ENCODE measurements at regions not wholly inside any gene's neighbourhood (a gene's known extent, or its start where the extent isn't known, plus 50 kb on each side); places are given as distances from the start of the nearest gene placed in this dataset.

DNA sequence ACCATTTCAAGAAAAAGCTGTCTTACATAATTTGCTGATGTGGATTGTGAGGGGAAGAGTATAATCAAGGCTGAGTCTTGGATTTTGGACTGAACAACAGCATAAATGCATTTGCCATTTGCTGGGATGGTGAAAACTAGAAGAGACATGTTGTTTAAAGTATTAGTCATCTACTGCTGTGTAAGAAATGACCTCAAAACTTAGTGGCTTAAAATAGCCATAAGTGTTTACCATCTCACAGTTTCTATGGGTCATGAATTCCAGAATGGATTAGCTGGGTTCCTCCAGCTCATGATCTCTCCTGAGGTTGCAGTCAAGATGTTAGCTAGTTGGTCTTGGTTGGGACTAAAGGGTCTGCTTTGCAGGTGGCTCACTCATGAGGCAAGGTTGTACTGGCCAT, 66.2 kb downstream of the SCN11A start:
- POLR2A ChIA-PET (ENCODE audit: partially characterized antibody) = no interaction called here
- DNase-seq (ENCODE audit: low read depth in 1 of 2, low spot score in 2 of 2) (no peak), FAIRE-seq (no peak)
- no peak overlapping the region for H4K91ac ChIP-seq (replicated peaks; ENCODE audit: insufficient read length, low read length)
- H3K9me3 ChIP-seq (ENCODE audit: insufficient read depth in 2 of 2, low read depth in 1 of 2, low read length in 1 of 2) = no peaks in the 10 kb centered on the region; a peak in 1 of 4 replicates
- no peaks in the 10 kb centered on the region; the same call in 1 of the 2 replicates for H3K23me2 ChIP-seq (ENCODE audit: low read depth, low read length)
- H3K14ac ChIP-seq (ENCODE audit: insufficient read length) = no peak overlapping the region
- H3K9ac ChIP-seq (replicated peaks in 1 of 4; ENCODE audit: extremely low read depth in 1 of 4, low read depth in 3 of 4, low read length in 3 of 4) = no peak overlapping the region
- no peak overlapping the region for H2BK15ac ChIP-seq (ENCODE audit: low read length)
- no peak overlapping the region for H3K4me3 ChIP-seq (ENCODE audit: extremely low read depth in 1 of 4, insufficient read depth in 2 of 4, low read depth in 3 of 4, low read length in 4 of 4)
- no peak overlapping the region for H2AK5ac ChIP-seq (ENCODE audit: low read depth, low read length)
- no peak overlapping the region for H4K5ac ChIP-seq (ENCODE audit: insufficient read length, low read depth, low read length)
- H2BK20ac ChIP-seq (ENCODE audit: low read length) = no peak overlapping the region
- no peaks in the 10 kb centered on the region for H3K27me3 ChIP-seq (replicated peaks in 1 of 4; ENCODE audit: control insufficient read depth in 3 of 4, extremely low read depth in 1 of 4, insufficient read depth in 3 of 4, low read length in 3 of 4)
- no peak overlapping the region for H2BK120ac ChIP-seq (replicated peaks; ENCODE audit: low read depth, low read length)
- no peak overlapping the region for H2AFZ ChIP-seq (ENCODE audit: low read length)
- H4K8ac ChIP-seq (ENCODE audit: extremely low read depth, insufficient read depth, low read length) = no peak overlapping the region
- H2BK5ac ChIP-seq (ENCODE audit: low read depth, low read length) = no peak overlapping the region
- no peak overlapping the region for H3K56ac ChIP-seq (replicated peaks; ENCODE audit: insufficient read length, low read depth, low read length)
- no peak overlapping the region for H3K18ac ChIP-seq (ENCODE audit: extremely low read depth, low read length)
- CTCF ChIA-PET (ENCODE audit: partially characterized antibody) = interaction anchor here (0.6 to 5.0 kb wide), 8 partner anchors 9 to 330 kb away, joined by 3 to 26 read pairs (median 3); no protein-coding TSS in a partner anchor
- H3K23ac ChIP-seq (ENCODE audit: insufficient read length) = no peak overlapping the region
- no peak overlapping the region for H3K27ac ChIP-seq (ENCODE audit: low read depth, low read length)
- H3K79me1 ChIP-seq (ENCODE audit: low read depth, low read length) = no peaks in the 10 kb centered on the region
- no peak overlapping the region for H3K4ac ChIP-seq (replicated peaks; ENCODE audit: insufficient read length, low read depth, low read length)
- H3K79me2 ChIP-seq (ENCODE audit: control insufficient read depth in 1 of 2, insufficient read depth in 2 of 2, low read length in 2 of 2) = no peaks in the 10 kb centered on the region
- no peaks in the 10 kb centered on the region for H3K36me3 ChIP-seq (ENCODE audit: control insufficient read depth in 2 of 4, insufficient read depth in 4 of 4, low read length in 3 of 4)
- H4K20me1 ChIP-seq (replicated peaks in 1 of 2; ENCODE audit: control insufficient read depth in 1 of 2, insufficient read depth in 2 of 2, low read length in 2 of 2) = no peaks in the 10 kb centered on the region
- H3K4me1 ChIP-seq (replicated peaks in 1 of 4; ENCODE audit: control insufficient read depth in 3 of 4, insufficient read depth in 4 of 4, low read length in 3 of 4) = peaks cover 3 to 9% (median 5%) of the 10 kb centered on the region in 4 experiments; a peak in 6 of 7 replicates
- H2BK12ac ChIP-seq (ENCODE audit: low read depth, low read length) = no peak overlapping the region
- H3K4me2 ChIP-seq (ENCODE audit: insufficient read depth in 1 of 2, low read depth in 2 of 2, low read length in 2 of 2) = no peak overlapping the region
- TF ChIP-seq RBBP5 (IDR thresholded peaks at IDR 0.05; ENCODE audit: borderline replicate concordance, low read depth, low read length) = no peak
- TF ChIP-seq, protein P1, sequence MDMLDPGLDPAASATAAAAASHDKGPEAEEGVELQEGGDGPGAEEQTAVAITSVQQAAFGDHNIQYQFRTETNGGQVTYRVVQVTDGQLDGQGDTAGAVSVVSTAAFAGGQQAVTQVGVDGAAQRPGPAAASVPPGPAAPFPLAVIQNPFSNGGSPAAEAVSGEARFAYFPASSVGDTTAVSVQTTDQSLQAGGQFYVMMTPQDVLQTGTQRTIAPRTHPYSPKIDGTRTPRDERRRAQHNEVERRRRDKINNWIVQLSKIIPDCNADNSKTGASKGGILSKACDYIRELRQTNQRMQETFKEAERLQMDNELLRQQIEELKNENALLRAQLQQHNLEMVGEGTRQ (IDR thresholded peaks at IDR 0.05; ENCODE audit: low read length) = no peak
- no peak for TF ChIP-seq SP2 (IDR thresholded peaks at IDR 0.05; ENCODE audit: low read length)
- TF ChIP-seq, protein P2, sequence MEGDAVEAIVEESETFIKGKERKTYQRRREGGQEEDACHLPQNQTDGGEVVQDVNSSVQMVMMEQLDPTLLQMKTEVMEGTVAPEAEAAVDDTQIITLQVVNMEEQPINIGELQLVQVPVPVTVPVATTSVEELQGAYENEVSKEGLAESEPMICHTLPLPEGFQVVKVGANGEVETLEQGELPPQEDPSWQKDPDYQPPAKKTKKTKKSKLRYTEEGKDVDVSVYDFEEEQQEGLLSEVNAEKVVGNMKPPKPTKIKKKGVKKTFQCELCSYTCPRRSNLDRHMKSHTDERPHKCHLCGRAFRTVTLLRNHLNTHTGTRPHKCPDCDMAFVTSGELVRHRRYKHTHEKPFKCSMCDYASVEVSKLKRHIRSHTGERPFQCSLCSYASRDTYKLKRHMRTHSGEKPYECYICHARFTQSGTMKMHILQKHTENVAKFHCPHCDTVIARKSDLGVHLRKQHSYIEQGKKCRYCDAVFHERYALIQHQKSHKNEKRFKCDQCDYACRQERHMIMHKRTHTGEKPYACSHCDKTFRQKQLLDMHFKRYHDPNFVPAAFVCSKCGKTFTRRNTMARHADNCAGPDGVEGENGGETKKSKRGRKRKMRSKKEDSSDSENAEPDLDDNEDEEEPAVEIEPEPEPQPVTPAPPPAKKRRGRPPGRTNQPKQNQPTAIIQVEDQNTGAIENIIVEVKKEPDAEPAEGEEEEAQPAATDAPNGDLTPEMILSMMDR (IDR thresholded peaks at IDR 0.05; ENCODE audit: control extremely low read depth in 1 of 3, insufficient read depth in 1 of 3, low read depth in 1 of 3, low read length in 3 of 3) = no peak
- TF ChIP-seq NANOG (IDR thresholded peaks at IDR 0.05; ENCODE audit: insufficient read depth, low read depth, low read length, poor library complexity, severe bottlenecking) = no peak
- no peak for TF ChIP-seq SUZ12 (IDR thresholded peaks at IDR 0.05; ENCODE audit: low read length)
- TF ChIP-seq TAF7 (optimal IDR thresholded peaks at IDR 0.05; ENCODE audit: borderline replicate concordance, low read depth, low read length) = no peak
- no peak for TF ChIP-seq HDAC2 (IDR thresholded peaks at IDR 0.05; ENCODE audit: borderline replicate concordance in 1 of 2, low read depth in 2 of 2, low read length in 2 of 2)
- TF ChIP-seq, protein P3, sequence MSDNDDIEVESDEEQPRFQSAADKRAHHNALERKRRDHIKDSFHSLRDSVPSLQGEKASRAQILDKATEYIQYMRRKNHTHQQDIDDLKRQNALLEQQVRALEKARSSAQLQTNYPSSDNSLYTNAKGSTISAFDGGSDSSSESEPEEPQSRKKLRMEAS (IDR thresholded peaks at IDR 0.05) = no peak
- no peak for TF ChIP-seq ASH2L (IDR thresholded peaks at IDR 0.05; ENCODE audit: low read length)
- TF ChIP-seq KDM1A (IDR thresholded peaks at IDR 0.05; ENCODE audit: borderline replicate concordance, low read length) = no peak

All from H1 (cell line).